ENCODE measurements at regions not wholly inside any gene's neighbourhood (a gene's known extent, or its start where the extent isn't known, plus 50 kb on each side); places are given as distances from the start of the nearest gene placed in this dataset.

- Histone ChIP-seq H3K27me3 (no peaks in the 10 kb centered on the region), H3K79me2 (ENCODE audit: low read depth) (no peaks in the 10 kb centered on the region), H3K4me2 (no peak overlapping the region), H2AFZ (replicated peaks) (no peak overlapping the region), H4K20me1 (ENCODE audit: low read depth) (no peaks in the 10 kb centered on the region), H3K4me1 (no peaks in the 10 kb centered on the region), H3K36me3 (no peaks in the 10 kb centered on the region), H3F3A (ENCODE audit: low read depth) (no peaks in the 10 kb centered on the region), H3K4me3 (no peak overlapping the region), H3K27ac (no peak overlapping the region), H3K9ac (no peak overlapping the region), H3K9me3 (ENCODE audit: low read depth) (no peaks in the 10 kb centered on the region)
- no peak for TF ChIP-seq EZH2 (IDR thresholded peaks at IDR 0.05)
- no peak for TF ChIP-seq EZH2phosphoT487 (IDR thresholded peaks at IDR 0.05)
- no peak for TF ChIP-seq CTCF (IDR thresholded peaks at IDR 0.05)
- H3K27ac Mint-ChIP-seq, result no peak overlapping the region
- DNase-seq (ENCODE audit: low spot score), result no peak
- H3K4me1 Mint-ChIP-seq, result no peaks in the 10 kb centered on the region
- H3K9me3 Mint-ChIP-seq, result peaks cover 2% of the 10 kb centered on the region
- H3K27me3 Mint-ChIP-seq (ENCODE audit: insufficient read depth, low read depth), result no peaks in the 10 kb centered on the region
- H3K36me3 Mint-ChIP-seq, result no peaks in the 10 kb centered on the region
- no peak overlapping the region for H3K4me3 Mint-ChIP-seq
These were observed 188.5 kb downstream of the LTN1 start for GRCh38 chr21:28804089-28804670.

GRCh38 chr21:28801906-28802305 lies 190.8 kb downstream of the LTN1 start:
- H3K27me3 Mint-ChIP-seq (ENCODE audit: insufficient read depth, low read depth), result no peaks in the 10 kb centered on the region
- no peak for DNase-seq (ENCODE audit: low spot score)
- H4K20me1 ChIP-seq (ENCODE audit: low read depth), result no peaks in the 10 kb centered on the region
- TF ChIP-seq EZH2 (IDR thresholded peaks at IDR 0.05) (no peak), CTCF (IDR thresholded peaks at IDR 0.05) (no peak), EZH2phosphoT487 (IDR thresholded peaks at IDR 0.05) (no peak)
- no peaks in the 10 kb centered on the region for H3K4me1 ChIP-seq
- no peaks in the 10 kb centered on the region for H3K36me3 ChIP-seq
- no peak overlapping the region for H3K4me3 Mint-ChIP-seq
- H3F3A ChIP-seq (ENCODE audit: low read depth), result no peaks in the 10 kb centered on the region
- no peaks in the 10 kb centered on the region for H3K4me1 Mint-ChIP-seq
- H3K9me3 Mint-ChIP-seq, result no peaks in the 10 kb centered on the region
- H3K4me3 ChIP-seq, result no peak overlapping the region
- no peak overlapping the region for H3K27ac ChIP-seq
- no peak overlapping the region for H3K4me2 ChIP-seq
- H2AFZ ChIP-seq (replicated peaks), result no peak overlapping the region
- no peaks in the 10 kb centered on the region for H3K27me3 ChIP-seq
- H3K27ac Mint-ChIP-seq, result no peak overlapping the region
- no peaks in the 10 kb centered on the region for H3K9me3 ChIP-seq (ENCODE audit: low read depth)
- H3K79me2 ChIP-seq (ENCODE audit: low read depth), result no peaks in the 10 kb centered on the region
- H3K9ac ChIP-seq, result no peak overlapping the region
- no peaks in the 10 kb centered on the region for H3K36me3 Mint-ChIP-seq

- H3K4me1 ChIP-seq, result no peaks in the 10 kb centered on the region
- Mint-ChIP-seq H3K27me3 (ENCODE audit: insufficient read depth, low read depth) (no peaks in the 10 kb centered on the region), H3K27ac (no peak overlapping the region), H3K9me3 (no peaks in the 10 kb centered on the region), H3K4me3 (no peak overlapping the region), H3K4me1 (peaks cover under 1% of the 10 kb centered on the region), H3K36me3 (no peaks in the 10 kb centered on the region)
- H3K9me3 ChIP-seq (ENCODE audit: low read depth), result no peaks in the 10 kb centered on the region
- TF ChIP-seq EZH2phosphoT487 (IDR thresholded peaks at IDR 0.05), result no peak
- TF ChIP-seq CTCF (IDR thresholded peaks at IDR 0.05), result no peak
- TF ChIP-seq EZH2 (IDR thresholded peaks at IDR 0.05), result no peak
- no peak overlapping the region for H3K9ac ChIP-seq
- H2AFZ ChIP-seq (replicated peaks), result no peak overlapping the region
- H3K36me3 ChIP-seq, result no peaks in the 10 kb centered on the region
- no peak overlapping the region for H3K27ac ChIP-seq
- no peak overlapping the region for H3K4me3 ChIP-seq
- no peaks in the 10 kb centered on the region for H3K27me3 ChIP-seq
- H3K4me2 ChIP-seq, result no peak overlapping the region
- DNase-seq (ENCODE audit: low spot score), result no peak
- no peaks in the 10 kb centered on the region for H4K20me1 ChIP-seq (ENCODE audit: low read depth)
- no peaks in the 10 kb centered on the region for H3K79me2 ChIP-seq (ENCODE audit: low read depth)
- no peaks in the 10 kb centered on the region for H3F3A ChIP-seq (ENCODE audit: low read depth)
These were observed 192.8 kb downstream of the LTN1 start for GRCh38 chr21:28799926-28800325.
